ENCODE measurements at regions not wholly inside any gene's neighbourhood (a gene's known extent, or its start where the extent isn't known, plus 50 kb on each side); places are given as distances from the start of the nearest gene placed in this dataset.

- no peak for TF ChIP-seq CTCF (conservative IDR thresholded peaks at IDR 0.05)
- TF ChIP-seq ZFX (IDR thresholded peaks at IDR 0.05): no peak
Observed at GRCh38 chr6:81693266-81693665, 59.2 kb downstream of the TENT5A start.
